Fibroblast of skin of right quadriceps (primary cell): ENCODE measurements at regions not wholly inside any gene's neighbourhood (a gene's known extent, or its start where the extent isn't known, plus 50 kb on each side); places are given as distances from the start of the nearest gene placed in this dataset.
"Not testable (repeated sequence)": the region's sequence is repeated elsewhere in the genome, so short reads cannot be mapped to it uniquely, and the experiment has no call there.

Experiments
- DNase-seq: peaks from one replicate; pipeline ENCODE4 v3.0.0-alpha.2; 2013

- DNase-seq: not testable (repeated sequence)
Measured at GRCh38 chr17:45592433-45592923, 102.0 kb upstream of the PLEKHM1 start.

GRCh38 chr17:45596347-45596746, 105.8 kb upstream of the PLEKHM1 start:
- not testable (repeated sequence) for DNase-seq

GRCh38 chr17:45600052-45601012, 109.8 kb upstream of the PLEKHM1 start:
- DNase-seq: not testable (repeated sequence)

GRCh38 chr17:45601013-45601412, 110.5 kb upstream of the PLEKHM1 start:
- DNase-seq: not testable (repeated sequence)

GRCh38 chr17:45601605-45602539, 111.4 kb upstream of the PLEKHM1 start:
- DNase-seq: not testable (repeated sequence)

- not testable (repeated sequence) for DNase-seq
Measured at GRCh38 chr17:45605751-45606150, 115.2 kb upstream of the PLEKHM1 start.

- not testable (repeated sequence) for DNase-seq
Measured at GRCh38 chr17:45619984-45620405, 129.5 kb upstream of the PLEKHM1 start.

- not testable (repeated sequence) for DNase-seq
Measured at GRCh38 chr17:45620468-45620867, 129.9 kb upstream of the PLEKHM1 start.

GRCh38 chr17:45621087-45621486, 130.6 kb upstream of the PLEKHM1 start:
- DNase-seq: not testable (repeated sequence)

GRCh38 chr17:45622295-45622694, 131.8 kb upstream of the PLEKHM1 start:
- DNase-seq: not testable (repeated sequence)

GRCh38 chr17:45628019-45628418, 137.5 kb upstream of the PLEKHM1 start:
- no peak for DNase-seq

GRCh38 chr17:45631941-45632340, 141.4 kb upstream of the PLEKHM1 start:
- DNase-seq: no peak

GRCh38 chr17:45639297-45639849, 144.7 kb upstream of the CRHR1 start:
- DNase-seq: no peak

GRCh38 chr17:45640141-45640850, 143.8 kb upstream of the CRHR1 start:
- DNase-seq: peak; percentile 63

GRCh38 chr17:45641541-45641940, 142.6 kb upstream of the CRHR1 start:
- DNase-seq: no peak

- DNase-seq: no peak
Measured at GRCh38 chr17:45643591-45643990, 140.5 kb upstream of the CRHR1 start.

GRCh38 chr17:45644637-45645036, 139.5 kb upstream of the CRHR1 start:
- not testable (repeated sequence) for DNase-seq

- no peak for DNase-seq
Measured at GRCh38 chr17:45645330-45645729, 138.8 kb upstream of the CRHR1 start.

- DNase-seq: no peak
Measured at GRCh38 chr17:45646288-45646988, 137.7 kb upstream of the CRHR1 start.

- no peak for DNase-seq
Measured at GRCh38 chr17:45648642-45649041, 135.5 kb upstream of the CRHR1 start.

- no peak for DNase-seq
Measured at GRCh38 chr17:45649796-45650195, 134.3 kb upstream of the CRHR1 start.
